ENCODE measurements at regions not wholly inside any gene's neighbourhood (a gene's known extent, or its start where the extent isn't known, plus 50 kb on each side); places are given as distances from the start of the nearest gene placed in this dataset.
A peak's percentile ranks its signal among the peaks of the same experiment; 100 is the strongest.

- no peaks in the 10 kb centered on the region for H3K4me1 ChIP-seq (ENCODE audit: control insufficient read depth, insufficient read depth, low read length)
- no CpG with 5 or more reads among the region's 1 CpG for WGBS (ENCODE audit: insufficient coverage)
Measured at GRCh38 chr2:106959975-106960682, 74.2 kb upstream of the ST6GAL2 start.

GRCh38 chr2:106960683-106961161, 74.8 kb upstream of the ST6GAL2 start:
- no peaks in the 10 kb centered on the region for H3K4me1 ChIP-seq (ENCODE audit: control insufficient read depth, insufficient read depth, low read length)
- DNase-seq (ENCODE audit: low read depth in 4 of 6, low spot score in 6 of 6) = peak in 1 of 6 donors; percentile 22
- WGBS (ENCODE audit: insufficient coverage) = 63% methylated on average over 4 of the region's 5 CpGs
- no peaks in the 10 kb centered on the region for H3K27me3 ChIP-seq (ENCODE audit: control insufficient read depth, insufficient read depth, low read length)
- no peaks in the 10 kb centered on the region for H3K9me3 ChIP-seq (ENCODE audit: control insufficient read depth, insufficient read depth, low read length)
- no peak overlapping the region for H3K4me3 ChIP-seq (ENCODE audit: low read depth, low read length)
- H3K27ac ChIP-seq (ENCODE audit: low read depth, low read length) = no peak overlapping the region
- no peaks in the 10 kb centered on the region for H3K36me3 ChIP-seq (ENCODE audit: control insufficient read depth, insufficient read depth, low read length)

More at GRCh38 chr2:106959975-106960682, 74.2 kb upstream of the ST6GAL2 start:
- Histone ChIP-seq H3K36me3 (ENCODE audit: control insufficient read depth, insufficient read depth, low read length) (no peaks in the 10 kb centered on the region), H3K27me3 (ENCODE audit: control insufficient read depth, insufficient read depth, low read length) (no peaks in the 10 kb centered on the region), H3K27ac (ENCODE audit: low read depth, low read length) (no peak overlapping the region), H3K4me3 (ENCODE audit: low read depth, low read length) (no peak overlapping the region), H3K9me3 (ENCODE audit: control insufficient read depth, insufficient read depth, low read length) (no peaks in the 10 kb centered on the region)
- DNase-seq (ENCODE audit: low read depth in 4 of 6, low spot score in 6 of 6) = no peak

GRCh38 chr2:106961328-106961727, 75.4 kb upstream of the ST6GAL2 start:
- DNase-seq (ENCODE audit: low read depth in 4 of 6, low spot score in 6 of 6) = no peak
- Histone ChIP-seq H3K27me3 (ENCODE audit: control insufficient read depth, insufficient read depth, low read length) (no peaks in the 10 kb centered on the region), H3K9me3 (ENCODE audit: control insufficient read depth, insufficient read depth, low read length) (no peaks in the 10 kb centered on the region), H3K36me3 (ENCODE audit: control insufficient read depth, insufficient read depth, low read length) (no peaks in the 10 kb centered on the region), H3K4me3 (ENCODE audit: low read depth, low read length) (no peak overlapping the region), H3K4me1 (ENCODE audit: control insufficient read depth, insufficient read depth, low read length) (no peaks in the 10 kb centered on the region), H3K27ac (ENCODE audit: low read depth, low read length) (no peak overlapping the region)
- 83% methylated on average over 1 of the region's 3 CpGs for whole genome bisulfite sequencing (ENCODE audit: insufficient coverage)

- DNase-seq (ENCODE audit: low read depth in 4 of 6, low spot score in 6 of 6) = no peak
- H3K36me3 ChIP-seq (ENCODE audit: control insufficient read depth, insufficient read depth, low read length) = no peaks in the 10 kb centered on the region
- no peaks in the 10 kb centered on the region for H3K27me3 ChIP-seq (ENCODE audit: control insufficient read depth, insufficient read depth, low read length)
- 100% methylated on average over 1 of the region's 1 CpG for WGBS (ENCODE audit: insufficient coverage)
- H3K27ac ChIP-seq (ENCODE audit: low read depth, low read length) = no peak overlapping the region
- H3K9me3 ChIP-seq (ENCODE audit: control insufficient read depth, insufficient read depth, low read length) = no peaks in the 10 kb centered on the region
- H3K4me3 ChIP-seq (ENCODE audit: low read depth, low read length) = no peak overlapping the region
- no peaks in the 10 kb centered on the region for H3K4me1 ChIP-seq (ENCODE audit: control insufficient read depth, insufficient read depth, low read length)
Measured at GRCh38 chr2:106963156-106963555, 77.2 kb upstream of the ST6GAL2 start.

GRCh38 chr2:106963893-106964292, 77.9 kb upstream of the ST6GAL2 start:
- no peak for DNase-seq (ENCODE audit: low read depth in 4 of 6, low spot score in 6 of 6)
- Histone ChIP-seq H3K4me3 (ENCODE audit: low read depth, low read length) (no peak overlapping the region), H3K27ac (ENCODE audit: low read depth, low read length) (no peak overlapping the region), H3K27me3 (ENCODE audit: control insufficient read depth, insufficient read depth, low read length) (no peaks in the 10 kb centered on the region), H3K9me3 (ENCODE audit: control insufficient read depth, insufficient read depth, low read length) (no peaks in the 10 kb centered on the region), H3K4me1 (ENCODE audit: control insufficient read depth, insufficient read depth, low read length) (no peaks in the 10 kb centered on the region), H3K36me3 (ENCODE audit: control insufficient read depth, insufficient read depth, low read length) (no peaks in the 10 kb centered on the region)
- 72% methylated on average over 4 of the region's 5 CpGs for WGBS (ENCODE audit: insufficient coverage)

GRCh38 chr2:106965611-106966010, 79.6 kb upstream of the ST6GAL2 start:
- Histone ChIP-seq H3K27me3 (ENCODE audit: control insufficient read depth, insufficient read depth, low read length) (no peaks in the 10 kb centered on the region), H3K27ac (ENCODE audit: low read depth, low read length) (no peak overlapping the region), H3K4me1 (ENCODE audit: control insufficient read depth, insufficient read depth, low read length) (no peaks in the 10 kb centered on the region), H3K4me3 (ENCODE audit: low read depth, low read length) (no peak overlapping the region), H3K9me3 (ENCODE audit: control insufficient read depth, insufficient read depth, low read length) (no peaks in the 10 kb centered on the region), H3K36me3 (ENCODE audit: control insufficient read depth, insufficient read depth, low read length) (no peaks in the 10 kb centered on the region)
- no peak for DNase-seq (ENCODE audit: low read depth in 4 of 6, low spot score in 6 of 6)
- 67% methylated on average over 2 of the region's 3 CpGs for WGBS (ENCODE audit: insufficient coverage)

GRCh38 chr2:106969777-106970176, 83.8 kb upstream of the ST6GAL2 start:
- DNase-seq (ENCODE audit: low read depth in 4 of 6, low spot score in 6 of 6) = no peak
- no peak overlapping the region for H3K27ac ChIP-seq (ENCODE audit: low read depth, low read length)
- no peaks in the 10 kb centered on the region for H3K27me3 ChIP-seq (ENCODE audit: control insufficient read depth, insufficient read depth, low read length)
- H3K4me1 ChIP-seq (ENCODE audit: control insufficient read depth, insufficient read depth, low read length) = no peaks in the 10 kb centered on the region
- WGBS (ENCODE audit: insufficient coverage) = 89% methylated on average over 4 of the region's 5 CpGs
- H3K4me3 ChIP-seq (ENCODE audit: low read depth, low read length) = no peak overlapping the region
- no peaks in the 10 kb centered on the region for H3K36me3 ChIP-seq (ENCODE audit: control insufficient read depth, insufficient read depth, low read length)
- H3K9me3 ChIP-seq (ENCODE audit: control insufficient read depth, insufficient read depth, low read length) = no peaks in the 10 kb centered on the region

GRCh38 chr2:106970471-106971261, 84.7 kb upstream of the ST6GAL2 start:
- WGBS (ENCODE audit: insufficient coverage) = 80% methylated on average over 1 of the region's 5 CpGs
- H3K36me3 ChIP-seq (ENCODE audit: control insufficient read depth, insufficient read depth, low read length) = no peaks in the 10 kb centered on the region
- no peaks in the 10 kb centered on the region for H3K27me3 ChIP-seq (ENCODE audit: control insufficient read depth, insufficient read depth, low read length)
- no peak for DNase-seq (ENCODE audit: low read depth in 4 of 6, low spot score in 6 of 6)
- H3K4me3 ChIP-seq (ENCODE audit: low read depth, low read length) = no peak overlapping the region
- H3K27ac ChIP-seq (ENCODE audit: low read depth, low read length) = no peak overlapping the region
- no peaks in the 10 kb centered on the region for H3K9me3 ChIP-seq (ENCODE audit: control insufficient read depth, insufficient read depth, low read length)
- no peaks in the 10 kb centered on the region for H3K4me1 ChIP-seq (ENCODE audit: control insufficient read depth, insufficient read depth, low read length)

- H3K4me1 ChIP-seq (ENCODE audit: control insufficient read depth, insufficient read depth, low read length) = no peaks in the 10 kb centered on the region
- 88% methylated on average over 2 of the region's 2 CpGs for WGBS (ENCODE audit: insufficient coverage)
- DNase-seq (ENCODE audit: low read depth in 4 of 6, low spot score in 6 of 6) = no peak
- H3K27me3 ChIP-seq (ENCODE audit: control insufficient read depth, insufficient read depth, low read length) = no peaks in the 10 kb centered on the region
- H3K36me3 ChIP-seq (ENCODE audit: control insufficient read depth, insufficient read depth, low read length) = no peaks in the 10 kb centered on the region
- no peaks in the 10 kb centered on the region for H3K9me3 ChIP-seq (ENCODE audit: control insufficient read depth, insufficient read depth, low read length)
- H3K27ac ChIP-seq (ENCODE audit: low read depth, low read length) = no peak overlapping the region
- H3K4me3 ChIP-seq (ENCODE audit: low read depth, low read length) = no peak overlapping the region
Measured at GRCh38 chr2:106972782-106973181, 86.8 kb upstream of the ST6GAL2 start.

GRCh38 chr2:106974891-106975290, 88.9 kb upstream of the ST6GAL2 start:
- WGBS (ENCODE audit: insufficient coverage) = no CpG with 5 or more reads among the region's 1 CpG
- H3K9me3 ChIP-seq (ENCODE audit: control insufficient read depth, insufficient read depth, low read length) = no peaks in the 10 kb centered on the region
- DNase-seq (ENCODE audit: low read depth in 4 of 6, low spot score in 6 of 6) = no peak
- H3K27me3 ChIP-seq (ENCODE audit: control insufficient read depth, insufficient read depth, low read length) = no peaks in the 10 kb centered on the region
- H3K4me1 ChIP-seq (ENCODE audit: control insufficient read depth, insufficient read depth, low read length) = no peaks in the 10 kb centered on the region
- H3K27ac ChIP-seq (ENCODE audit: low read depth, low read length) = no peak overlapping the region
- no peaks in the 10 kb centered on the region for H3K36me3 ChIP-seq (ENCODE audit: control insufficient read depth, insufficient read depth, low read length)
- no peak overlapping the region for H3K4me3 ChIP-seq (ENCODE audit: low read depth, low read length)
